HepG2 (cell line): ENCODE measurements at regions not wholly inside any gene's neighbourhood (a gene's known extent, or its start where the extent isn't known, plus 50 kb on each side); places are given as distances from the start of the nearest gene placed in this dataset.

Experiments used
- ATAC-seq: fragments of 200-7000 bp; cut with Tn5 transposase; 3 replicates; pipeline ENCODE4 v1.9.1; 2020; ENCODE audit warnings: mild to moderate bottlenecking, moderate library complexity
- BruUV-seq: library from RNA; stranded (reverse); fragments of 400-500 nt; replicated peaks from 2 replicates; lab custom pipeline; 2021; lab: Mats Ljungman, UMichigan
- CTCF ChIA-PET: fragments of 300-600 bp; formaldehyde crosslinking; extraction: SDS; loops from one replicate; lab custom pipeline; 2021; ENCODE audit warnings: low total read pairs, inconsistent platforms, low intra/inter-chr PET ratio; lab: Yijun Ruan, JAX
- POLR2A ChIA-PET: fragments of 350-600 bp; sonication (Branson Sonifier 250); formaldehyde crosslinking; loops from one replicate; lab custom pipeline; 2020; ENCODE audit warnings: antibody characterized with exemption, inconsistent platforms; lab: Yijun Ruan, JAX
- DNase-seq: peaks from one replicate; pipeline ENCODE4 v3.0.0-alpha.2; 2015; ENCODE audit warnings: low spot score
- FAIRE-seq: peaks from 3 replicates; lab custom pipeline; 2011; peaks lifted over from hg19 to GRCh38; lab: Jason Lieb, UNC
- H2AFZ ChIP-seq: one replicate; pipeline ENCODE4 v1.6.1; 2011; ENCODE audit warnings: low read length, inconsistent platforms
- H3K27ac ChIP-seq: fragments of 300-600 bp; 3 replicates; pipeline ENCODE4 v1.8.0; 2011; ENCODE audit warnings: mixed run types, mild to moderate bottlenecking, mixed read lengths, low read length, inconsistent platforms; ENCODE audit not compliant: insufficient read depth; ENCODE audit errors: extremely low read length
- H3K27me3 ChIP-seq, 2 experiments: fragments of 200-600 bp in 1 of 2; 2 replicates in 1 of 2; 3 replicates in 1 of 2; pipeline versions ENCODE4 v1.6.0 to v1.8.0; 2011; ENCODE audit warnings: low read length in 2 of 2, mild to moderate bottlenecking in 2 of 2, moderate library complexity in 2 of 2, inconsistent platforms in 1 of 2; ENCODE audit not compliant: insufficient read depth in 2 of 2, control insufficient read depth in 1 of 2
- H3K36me3 ChIP-seq, 2 experiments: fragments of 200-600 bp in 1 of 2; replicated peaks in 1 of 2; 2 replicates in 1 of 2; 3 replicates in 1 of 2; pipeline versions ENCODE4 v1.5.1 to v1.8.0; 2011; ENCODE audit warnings: low read length in 2 of 2, inconsistent platforms in 1 of 2; ENCODE audit not compliant: insufficient read depth in 2 of 2, control insufficient read depth in 1 of 2
- H3K4me1 ChIP-seq: 2 replicates; pipeline ENCODE4 v1.5.1; 2012; ENCODE audit warnings: low read length, inconsistent platforms; ENCODE audit not compliant: insufficient read depth
- H3K4me2 ChIP-seq: 2 replicates; pipeline ENCODE4 v1.6.0; 2011; ENCODE audit warnings: low read depth, low read length, inconsistent platforms
- H3K4me3 ChIP-seq, 3 experiments: fragments of 200-600 bp in 1 of 3; sonication (generic), shearing (Covaris generic) in 1 of 3; replicated peaks in 1 of 3; 2 replicates each; pipeline ENCODE4 v1.5.1; 2011 to 2016; ENCODE audit warnings: low read length in 3 of 3, inconsistent platforms in 2 of 3, low read depth in 2 of 3, mild to moderate bottlenecking in 2 of 3, control low read depth in 1 of 3, mixed read lengths in 1 of 3; ENCODE audit not compliant: insufficient read depth in 1 of 3
- H3K79me2 ChIP-seq: one replicate; pipeline ENCODE4 v1.6.1; 2011; ENCODE audit warnings: low read length, inconsistent platforms; ENCODE audit not compliant: insufficient read depth
- H3K9ac ChIP-seq: 2 replicates; pipeline ENCODE4 v1.6.0; 2011; ENCODE audit warnings: mild to moderate bottlenecking, low read depth, low read length, inconsistent platforms; ENCODE audit not compliant: insufficient read depth
- H3K9me3 ChIP-seq: 2 replicates; pipeline ENCODE4 v1.5.1; 2012; ENCODE audit warnings: mild to moderate bottlenecking, low read length
- H4K20me1 ChIP-seq: 2 replicates; pipeline ENCODE4 v1.6.0; 2011; ENCODE audit warnings: inconsistent platforms, mild to moderate bottlenecking, low read length, moderate library complexity; ENCODE audit not compliant: insufficient read depth
- FOSL1 ChIP-seq: sonication (generic); formaldehyde crosslinking; IDR thresholded peaks from 2 replicates; pipeline ENCODE4 v1.9.0; 2021; ENCODE audit warnings: missing genetic modification reagents, borderline replicate concordance
- KDM1A ChIP-seq: IDR thresholded peaks from 2 replicates; pipeline ENCODE4 v1.6.1; 2016; ENCODE audit warnings: missing compliant biosample characterization
- NFE2L2 ChIP-seq: fragments of 150-350 bp; IDR thresholded peaks from 2 replicates; pipeline ENCODE4 v1.6.1; 2014; ENCODE audit warnings: low read length
- NR2F2 ChIP-seq: IDR thresholded peaks from 2 replicates; pipeline ENCODE4 v1.6.1; 2012; ENCODE audit warnings: low read depth, inconsistent platforms, borderline replicate concordance
- TOPORS ChIP-seq: sonication (generic); formaldehyde crosslinking; IDR thresholded peaks from 2 replicates; pipeline ENCODE4 v1.8.0; 2023; ENCODE audit warnings: mild to moderate bottlenecking, missing genetic modification reagents
- YY1 ChIP-seq: IDR thresholded peaks from 2 replicates; pipeline ENCODE4 v1.6.1; 2011; ENCODE audit warnings: low read length, low read depth, moderate library complexity, mild to moderate bottlenecking; ENCODE audit not compliant: insufficient read depth, insufficient replicate concordance
- ZNF747 ChIP-seq: sonication (generic); formaldehyde crosslinking; IDR thresholded peaks from 2 replicates; pipeline ENCODE4 v1.8.1; 2023; ENCODE audit warnings: missing genetic modification reagents, mild to moderate bottlenecking, borderline replicate concordance
- ZNF816 ChIP-seq: sonication (generic); formaldehyde crosslinking; IDR thresholded peaks from 2 replicates; pipeline ENCODE4 v1.8.0; 2022; ENCODE audit warnings: missing genetic modification reagents, mild to moderate bottlenecking, borderline replicate concordance
- ZNF883 ChIP-seq: sonication (generic); formaldehyde crosslinking; IDR thresholded peaks from 2 replicates; pipeline ENCODE4 v1.5.1; 2020; ENCODE audit warnings: mild to moderate bottlenecking, missing genetic modification reagents; ENCODE audit errors: not compliant biosample characterization
- WGBS: methylation state at CpG from one replicate; pipeline ENCODE4 v1.1.6; 2017; ENCODE audit warnings: low lambda C conversion rate; 5-methylcytosine and 5-hydroxymethylcytosine counted together
- in situ Hi-C: cut with HindIII; loops from 2 replicates; pipeline ENCODE4 v1.10.0; 2017; ENCODE audit warnings: low pct_unique_long_range_greater_than_20kb; ENCODE audit not compliant: extremely low pct_ligation_motif_present
- intact Hi-C: fragments of 100-400 bp; cut with micrococcal nuclease; formaldehyde crosslinking; loops from one replicate; pipeline ENCODE4 v1.10.0; 2022; ENCODE audit not compliant: unreplicated experiment
- TF ChIP-seq, protein P1 (sequence below): sonication (generic); formaldehyde crosslinking; IDR thresholded peaks from 2 replicates; pipeline ENCODE4 v1.9.0; 2022; ENCODE audit warnings: low read depth, missing genetic modification reagents
- TF ChIP-seq, protein P2 (sequence below): IDR thresholded peaks from 2 replicates; pipeline ENCODE4 v1.6.1; 2016; ENCODE audit warnings: low read depth, borderline replicate concordance
- TF ChIP-seq, protein P3 (sequence below): sonication (generic); formaldehyde crosslinking; IDR thresholded peaks from 2 replicates; pipeline ENCODE4 v1.5.0; 2020; ENCODE audit warnings: missing genetic modification reagents

DNA sequence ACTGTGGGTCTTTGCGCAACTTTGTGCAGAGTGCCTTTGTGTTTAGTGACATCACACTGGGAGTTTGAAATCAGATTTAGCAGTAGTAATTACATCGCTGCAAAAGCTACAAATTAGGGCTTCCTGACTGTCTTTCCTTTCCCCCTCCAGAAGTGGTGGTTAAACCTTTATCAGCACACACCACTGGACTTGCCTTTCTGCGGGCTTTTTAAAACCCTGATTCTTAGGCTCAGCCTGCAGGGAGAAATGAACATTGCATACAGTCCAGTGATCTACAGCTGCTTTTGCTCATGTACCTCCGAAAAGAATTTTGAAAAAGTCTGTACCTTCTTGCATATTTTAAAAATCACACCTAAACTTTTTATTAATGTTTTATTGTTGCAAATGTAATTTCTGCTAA lies 219.7 kb upstream of the NAALADL2 start (continued):
- TF ChIP-seq ZNF747 (CRISPR knock-in tag) (no peak), KDM1A (no peak), FOSL1 (no peak), NFE2L2 (no peak), TOPORS (no peak), ZNF816 (CRISPR knock-in tag) (no peak), NR2F2 (no peak)
- TF ChIP-seq, protein P1, sequence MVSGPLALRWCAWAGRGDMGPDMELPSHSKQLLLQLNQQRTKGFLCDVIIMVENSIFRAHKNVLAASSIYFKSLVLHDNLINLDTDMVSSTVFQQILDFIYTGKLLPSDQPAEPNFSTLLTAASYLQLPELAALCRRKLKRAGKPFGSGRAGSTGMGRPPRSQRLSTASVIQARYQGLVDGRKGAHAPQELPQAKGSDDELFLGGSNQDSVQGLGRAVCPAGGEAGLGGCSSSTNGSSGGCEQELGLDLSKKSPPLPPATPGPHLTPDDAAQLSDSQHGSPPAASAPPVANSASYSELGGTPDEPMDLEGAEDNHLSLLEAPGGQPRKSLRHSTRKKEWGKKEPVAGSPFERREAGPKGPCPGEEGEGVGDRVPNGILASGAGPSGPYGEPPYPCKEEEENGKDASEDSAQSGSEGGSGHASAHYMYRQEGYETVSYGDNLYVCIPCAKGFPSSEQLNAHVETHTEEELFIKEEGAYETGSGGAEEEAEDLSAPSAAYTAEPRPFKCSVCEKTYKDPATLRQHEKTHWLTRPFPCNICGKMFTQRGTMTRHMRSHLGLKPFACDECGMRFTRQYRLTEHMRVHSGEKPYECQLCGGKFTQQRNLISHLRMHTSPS (CRISPR knock-in tag) = no peak

DNA sequence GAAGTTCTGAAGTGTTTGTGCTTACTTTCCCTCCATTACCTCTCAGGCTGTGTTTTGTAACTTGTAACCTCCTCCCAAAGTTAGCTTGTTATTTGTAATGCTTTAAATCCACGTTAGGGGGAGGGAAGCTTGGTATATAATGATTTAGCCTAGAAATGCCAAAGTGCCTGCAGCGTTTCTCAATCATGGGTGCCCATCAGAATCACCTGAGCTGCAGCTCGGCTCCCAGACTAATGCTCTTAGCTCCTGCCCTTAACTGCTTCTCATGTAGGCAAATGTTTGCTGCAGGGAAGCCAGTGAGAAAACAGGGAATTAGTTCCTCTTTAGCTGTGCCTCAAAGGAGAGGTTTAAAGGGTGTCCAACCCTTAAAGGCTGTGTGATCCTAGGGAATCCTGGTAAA lies 219.2 kb upstream of the NAALADL2 start:
- Histone ChIP-seq H3K36me3 (no peaks in the 10 kb centered on the region), H4K20me1 (no peaks in the 10 kb centered on the region), H3K4me3 (no peak overlapping the region), H3K9me3 (no peaks in the 10 kb centered on the region), H3K9ac (no peak overlapping the region), H3K4me2 (no peak overlapping the region), H3K4me1 (no peaks in the 10 kb centered on the region), H2AFZ (no peak overlapping the region), H3K27ac (no peak overlapping the region), H3K79me2 (no peaks in the 10 kb centered on the region), H3K27me3 (no peaks in the 10 kb centered on the region)
- intact Hi-C loops = no loop called here
- TF ChIP-seq YY1 (no peak), ZNF883 (no peak)
- TF ChIP-seq, protein P2, sequence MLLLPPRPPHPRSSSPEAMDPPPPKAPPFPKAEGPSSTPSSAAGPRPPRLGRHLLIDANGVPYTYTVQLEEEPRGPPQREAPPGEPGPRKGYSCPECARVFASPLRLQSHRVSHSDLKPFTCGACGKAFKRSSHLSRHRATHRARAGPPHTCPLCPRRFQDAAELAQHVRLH (CRISPR knock-in tag) = no peak
- TF ChIP-seq, protein P3, sequence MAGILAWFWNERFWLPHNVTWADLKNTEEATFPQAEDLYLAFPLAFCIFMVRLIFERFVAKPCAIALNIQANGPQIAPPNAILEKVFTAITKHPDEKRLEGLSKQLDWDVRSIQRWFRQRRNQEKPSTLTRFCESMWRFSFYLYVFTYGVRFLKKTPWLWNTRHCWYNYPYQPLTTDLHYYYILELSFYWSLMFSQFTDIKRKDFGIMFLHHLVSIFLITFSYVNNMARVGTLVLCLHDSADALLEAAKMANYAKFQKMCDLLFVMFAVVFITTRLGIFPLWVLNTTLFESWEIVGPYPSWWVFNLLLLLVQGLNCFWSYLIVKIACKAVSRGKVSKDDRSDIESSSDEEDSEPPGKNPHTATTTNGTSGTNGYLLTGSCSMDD (CRISPR knock-in tag) = no peak
- BruUV-seq = no TSS peak
- FAIRE-seq (no peak), DNase-seq (no peak), ATAC-seq (no peak)
- 2% methylated on average over 3 of the region's 3 CpGs for WGBS
- POLR2A ChIA-PET = no interaction called here
- CTCF ChIA-PET = no interaction called here
- in situ Hi-C loops = no loop called here
